HG02588 (cell line): ENCODE measurements at regions not wholly inside any gene's neighbourhood (a gene's known extent, or its start where the extent isn't known, plus 50 kb on each side); places are given as distances from the start of the nearest gene placed in this dataset.
"Not testable (repeated sequence)": the region's sequence is repeated elsewhere in the genome, so short reads cannot be mapped to it uniquely, and the experiment has no call there.

ENCODE experiments used
- ATAC-seq: cut with Tn5 transposase; IDR thresholded peaks from one replicate; pipeline ENCODE4 v1.9.1; 2021; ENCODE audit warnings: mild to moderate bottlenecking, moderate library complexity; ENCODE audit not compliant: unreplicated experiment

DNA sequence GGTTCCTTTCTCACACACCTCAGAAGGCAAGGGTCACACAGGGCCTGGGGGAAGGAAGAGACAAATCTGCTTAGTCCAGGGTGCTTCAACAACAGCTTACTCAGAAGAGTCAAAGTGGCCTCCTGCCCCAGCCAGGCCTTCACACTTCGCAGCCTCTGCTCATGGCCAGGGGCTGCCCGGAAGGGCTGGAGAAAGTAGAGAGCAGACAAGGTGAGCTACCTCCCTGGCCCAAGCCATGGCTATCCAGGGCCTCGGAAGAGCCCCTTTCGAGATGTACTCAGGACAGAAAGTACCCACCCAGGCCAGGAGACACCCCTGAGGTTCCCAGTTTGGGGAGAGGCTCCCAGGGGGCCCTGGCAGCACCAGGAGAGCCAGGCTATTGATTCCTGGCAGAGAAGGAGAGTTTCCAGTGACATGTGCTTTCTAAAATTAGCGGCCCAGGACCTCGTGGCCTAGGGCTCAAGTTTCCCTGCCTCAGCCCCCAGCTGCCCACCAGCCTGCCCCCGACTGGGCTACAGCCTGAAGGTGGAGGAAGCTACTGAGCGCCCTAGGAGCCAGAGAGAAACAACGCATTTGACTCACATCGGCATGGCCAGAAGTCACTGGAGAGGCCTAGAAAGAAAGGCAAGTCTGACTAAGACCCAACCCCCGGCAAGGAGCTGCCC, 533.2 kb downstream of the TP53TG3F start:
- not testable (repeated sequence) for ATAC-seq

DNA sequence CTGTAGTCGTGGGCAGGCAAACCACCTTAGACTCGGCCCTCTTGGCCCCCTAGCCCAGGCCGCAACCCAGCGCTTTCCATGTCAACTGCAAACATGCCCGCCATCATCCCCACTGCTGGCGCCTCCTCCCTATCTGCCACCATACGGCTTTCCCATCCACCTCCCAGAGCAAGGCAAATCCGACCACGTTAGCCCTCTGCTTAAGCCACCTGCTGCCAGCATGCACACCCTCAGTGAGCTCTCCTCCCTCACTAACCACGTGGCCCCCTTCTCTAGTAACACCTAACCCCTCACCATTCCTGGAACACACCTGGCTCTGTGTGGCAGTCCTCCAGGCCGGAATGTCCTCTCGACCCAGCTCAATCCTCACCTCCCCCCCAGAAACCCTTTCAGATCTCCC, 534.8 kb downstream of the TP53TG3F start:
- ATAC-seq, result not testable (repeated sequence)

DNA sequence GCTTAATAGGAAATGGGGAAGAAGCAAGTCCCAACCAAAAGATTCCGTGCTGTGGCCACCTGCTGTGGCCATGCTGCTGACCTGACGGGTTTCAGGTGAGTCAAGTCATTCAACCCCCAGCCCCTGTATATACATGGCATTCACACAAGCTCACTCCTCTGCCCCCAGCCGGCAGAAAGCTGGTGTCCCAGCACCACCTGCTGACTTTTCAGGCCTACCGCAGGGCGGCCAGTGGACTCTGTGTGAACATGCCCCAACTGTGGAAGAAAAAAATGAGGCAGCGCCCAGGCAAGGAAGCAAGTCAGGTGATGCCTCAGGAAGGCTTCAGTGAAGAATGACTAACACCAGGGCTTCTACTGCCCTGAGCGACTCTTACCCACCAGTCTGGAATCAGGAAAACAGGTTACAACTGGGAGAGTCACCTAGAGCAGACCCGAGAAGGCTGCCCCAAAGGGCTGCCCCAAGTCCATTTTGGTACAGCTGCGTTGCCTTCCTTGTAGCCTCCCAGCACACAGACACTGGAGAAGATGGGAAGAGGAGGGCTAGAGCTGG, 536.5 kb downstream of the TP53TG3F start:
- ATAC-seq, result not testable (repeated sequence)

DNA sequence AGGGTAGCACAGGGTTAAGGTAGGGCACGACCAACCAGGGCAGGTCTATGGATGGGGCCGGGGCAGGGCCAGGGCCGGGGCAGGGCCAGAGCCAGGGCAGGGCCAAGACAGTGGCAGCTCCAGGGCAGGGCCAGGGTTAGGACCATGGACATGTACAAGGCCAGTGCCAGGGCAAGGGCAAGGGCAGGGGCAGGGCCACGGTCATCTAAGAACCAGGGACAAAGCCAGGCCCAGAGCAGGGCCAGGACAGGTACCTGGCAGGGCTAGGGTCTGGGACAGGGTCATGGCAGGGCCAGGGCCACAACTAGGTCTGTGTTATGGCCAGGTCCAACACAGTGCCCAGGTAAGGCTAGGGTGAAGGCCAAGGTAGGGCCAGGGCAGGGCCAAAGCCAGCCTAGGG, 541.8 kb downstream of the TP53TG3F start:
- ATAC-seq, result not testable (repeated sequence)

DNA sequence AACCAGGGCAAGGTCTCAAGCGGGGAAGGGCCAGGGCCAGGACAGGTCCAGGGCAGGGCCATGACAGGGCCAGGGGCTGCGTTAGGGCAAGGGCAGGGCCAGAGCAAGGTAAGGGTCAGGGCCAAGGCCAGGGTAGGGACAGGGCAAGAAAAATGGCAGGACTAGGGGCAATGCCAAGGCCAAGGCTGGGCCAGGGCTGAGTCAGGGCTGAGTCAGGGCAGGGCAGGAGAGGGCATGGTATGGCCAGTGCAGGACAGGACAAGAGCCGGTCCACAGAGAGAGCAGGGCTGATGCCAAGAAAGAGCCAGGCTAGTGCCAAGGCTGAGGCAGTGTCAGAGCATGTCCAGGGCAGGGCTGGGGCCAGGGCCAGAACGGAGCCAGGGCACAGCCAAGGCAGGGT, 542.5 kb downstream of the TP53TG3F start:
- ATAC-seq, result not testable (repeated sequence)

DNA sequence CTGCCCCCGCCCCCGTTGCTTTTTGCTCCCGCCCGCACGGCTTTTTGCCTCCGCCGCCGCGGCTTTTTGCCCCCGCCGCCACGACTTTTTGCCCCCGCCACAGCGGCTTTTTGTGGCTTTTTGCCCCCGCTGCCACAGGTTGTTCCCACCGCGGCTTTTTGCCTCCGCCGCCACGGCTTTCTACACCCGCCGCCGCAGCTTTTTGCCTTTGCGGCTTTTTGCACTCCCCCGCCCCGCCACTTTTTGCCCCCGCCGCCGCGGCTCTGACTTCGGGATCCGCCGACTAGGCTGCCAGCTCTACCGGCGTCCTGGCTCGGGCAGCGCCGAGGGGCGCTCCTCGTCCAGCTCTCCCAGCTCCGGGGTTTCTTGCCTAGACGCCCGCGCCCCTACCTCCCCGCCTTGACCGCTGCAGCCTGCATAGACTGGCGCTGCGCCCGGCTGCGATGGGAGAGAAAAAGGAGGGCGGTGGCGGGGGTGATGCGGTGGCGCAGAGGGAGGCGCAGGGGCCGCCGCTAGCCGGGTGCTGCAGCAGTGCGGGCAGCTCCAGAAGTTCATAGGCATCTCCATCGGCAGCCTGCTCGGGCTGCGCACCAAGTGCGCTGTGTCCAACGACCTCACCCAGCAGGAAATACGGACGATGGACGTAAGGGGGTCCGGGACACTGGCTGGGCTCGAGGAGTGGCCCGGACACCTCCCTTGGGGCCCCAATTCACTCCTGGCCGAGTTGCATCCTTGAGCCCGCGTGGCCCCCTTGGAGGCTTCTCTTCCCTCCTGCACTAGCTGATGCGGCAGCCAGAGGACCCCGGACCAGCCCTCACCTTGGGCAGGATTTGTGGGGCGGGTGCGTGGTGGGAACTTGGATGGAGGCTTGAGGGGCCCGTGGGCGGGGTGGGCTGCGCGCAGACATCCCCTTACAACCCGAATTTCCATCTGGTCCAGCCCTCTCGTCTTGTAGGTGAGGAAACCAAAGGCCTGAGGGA, 555.7 kb downstream of the TP53TG3F start:
- not testable (repeated sequence) for ATAC-seq

DNA sequence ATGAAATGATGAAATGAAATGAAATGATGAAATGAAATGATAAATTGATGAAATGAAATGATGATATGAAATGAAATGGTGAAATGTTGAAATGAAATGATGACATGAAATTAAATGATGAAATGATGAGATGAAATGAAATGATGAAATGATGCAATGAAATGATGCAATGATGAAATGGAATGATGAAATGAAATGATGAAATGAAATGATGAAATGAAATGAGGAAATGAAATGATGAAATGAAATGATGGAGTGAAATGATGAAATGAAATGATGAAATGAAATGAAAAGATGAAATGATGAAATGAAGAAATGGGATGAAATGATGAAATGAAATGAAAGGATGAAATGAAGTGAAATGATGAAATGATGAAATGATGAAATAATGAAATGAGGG, 558.9 kb downstream of the TP53TG3F start:
- ATAC-seq, result not testable (repeated sequence)

DNA sequence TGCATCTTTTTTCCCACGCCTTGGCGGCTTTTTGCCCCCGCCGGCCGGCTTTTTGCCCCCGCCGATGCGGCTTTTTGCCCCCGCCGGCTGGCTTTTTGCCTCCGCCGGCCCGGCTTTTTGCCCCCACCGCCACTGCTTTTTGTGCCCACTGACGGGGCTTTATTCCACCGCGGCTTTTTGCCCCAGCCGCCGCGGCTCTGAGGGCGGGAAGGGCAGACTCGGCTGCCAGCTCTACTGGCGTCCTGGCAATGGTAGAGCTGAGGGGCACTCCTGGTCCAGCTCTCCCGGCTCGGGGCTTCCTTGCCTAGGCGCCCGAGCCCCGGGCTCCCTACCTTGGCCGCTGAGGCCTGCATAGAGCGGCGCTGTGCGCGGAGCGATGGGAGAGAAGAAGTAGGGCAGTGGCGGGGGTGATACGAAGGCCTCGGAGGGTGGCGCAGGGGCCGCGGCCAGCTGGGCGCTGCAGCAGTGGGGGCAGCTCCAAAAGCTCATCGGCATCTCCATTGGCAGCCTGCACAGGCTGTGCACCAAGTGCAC, 591.4 kb downstream of the TP53TG3F start:
- ATAC-seq, result no peak

DNA sequence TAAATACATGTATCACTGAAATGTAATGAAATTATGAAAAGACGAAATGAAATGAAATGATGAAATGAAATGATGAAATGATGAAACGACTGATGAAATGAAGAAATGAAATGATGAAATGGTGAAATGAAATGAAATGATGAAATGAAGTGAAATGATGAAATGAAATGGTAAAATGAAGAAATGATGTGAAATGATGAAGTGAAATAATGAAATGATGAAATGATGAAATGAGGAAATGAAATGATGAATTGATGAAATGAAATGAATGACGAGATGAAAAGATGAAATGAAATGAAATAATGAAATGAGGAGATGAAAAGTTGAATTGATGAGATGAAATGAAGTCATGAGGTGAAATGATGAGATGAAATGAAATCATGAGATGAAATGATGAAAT, 594.7 kb downstream of the TP53TG3F start:
- ATAC-seq, result no peak

DNA sequence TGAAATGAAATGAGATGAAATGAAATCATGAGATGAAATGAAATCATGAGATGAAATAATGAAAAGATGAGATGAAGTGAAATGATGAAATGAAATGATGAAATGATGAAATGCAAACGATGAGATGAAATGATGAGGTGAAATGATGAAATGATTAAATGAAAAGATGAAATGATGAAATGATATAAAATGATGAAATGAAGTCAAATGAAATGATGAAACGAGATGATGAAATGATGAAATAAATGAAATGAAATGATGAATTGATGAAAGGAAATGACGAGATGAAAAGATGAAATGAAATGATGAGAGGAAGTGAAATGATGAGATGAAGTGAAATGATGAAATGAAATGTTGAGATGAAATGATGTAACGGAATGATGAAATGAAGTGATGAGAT, 595.6 kb downstream of the TP53TG3F start:
- no peak for ATAC-seq

DNA sequence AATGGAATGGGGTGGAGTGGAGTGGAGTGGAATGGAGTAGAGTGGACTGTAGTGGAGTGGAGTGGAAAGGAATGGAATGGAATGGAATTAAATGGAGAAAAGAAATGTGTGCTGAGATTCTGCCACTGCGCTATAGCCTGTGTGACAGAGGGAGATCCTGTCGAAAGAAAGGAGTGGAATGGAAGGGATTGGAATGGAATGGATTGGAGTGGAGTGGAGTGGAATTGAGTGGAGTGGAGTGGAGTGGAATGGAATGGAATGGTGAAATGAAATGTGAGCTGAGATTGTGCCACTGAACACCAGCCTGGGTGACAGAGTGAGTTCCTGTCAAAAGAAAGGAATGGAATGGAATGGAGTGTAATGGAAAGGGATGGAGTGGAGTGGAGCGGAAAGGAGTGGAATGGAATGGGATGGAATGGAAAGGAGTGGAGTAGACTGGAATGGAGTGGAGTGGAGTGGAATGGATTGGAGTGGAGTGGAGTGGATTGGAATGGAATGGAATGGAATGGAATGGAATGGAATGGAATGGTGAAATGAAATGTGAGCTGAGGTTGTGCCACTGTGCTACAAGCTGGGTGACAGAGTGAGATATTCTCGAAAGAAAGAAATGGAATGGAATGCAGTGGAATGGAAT, 603.3 kb downstream of the TP53TG3F start:
- peak; percentile 54 for ATAC-seq

DNA sequence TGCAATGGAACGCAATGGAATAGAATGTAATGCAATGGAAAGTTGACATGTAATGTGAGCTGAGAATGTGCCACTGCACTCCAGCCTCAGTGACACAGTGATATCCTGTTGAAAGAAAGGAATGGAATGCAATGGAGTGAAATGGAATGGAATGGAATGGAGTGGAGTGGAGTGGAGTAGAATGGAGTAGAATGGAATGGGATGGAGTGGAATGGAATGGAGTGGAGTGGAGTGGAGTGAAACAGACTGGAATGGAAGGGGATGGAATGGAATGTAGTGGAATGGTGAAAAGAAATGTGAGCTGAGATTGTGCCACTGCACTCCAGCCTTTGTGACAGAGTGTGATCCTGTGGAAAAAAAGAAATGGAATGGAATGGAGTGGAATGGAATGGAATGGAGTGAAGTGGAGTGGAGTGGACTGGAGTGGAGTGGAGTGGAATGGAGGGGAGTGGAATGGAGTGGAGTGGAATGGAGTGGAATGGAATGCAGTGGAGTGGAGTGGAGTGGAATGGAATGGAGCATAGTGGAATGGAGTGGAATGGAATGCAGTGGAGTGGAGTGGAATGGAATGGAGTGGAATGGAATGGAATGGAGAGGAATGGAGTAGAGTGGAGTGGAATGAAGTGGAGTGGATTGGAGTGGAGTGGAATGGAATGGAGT, 604.2 kb downstream of the TP53TG3F start:
- ATAC-seq, result not testable (repeated sequence)

DNA sequence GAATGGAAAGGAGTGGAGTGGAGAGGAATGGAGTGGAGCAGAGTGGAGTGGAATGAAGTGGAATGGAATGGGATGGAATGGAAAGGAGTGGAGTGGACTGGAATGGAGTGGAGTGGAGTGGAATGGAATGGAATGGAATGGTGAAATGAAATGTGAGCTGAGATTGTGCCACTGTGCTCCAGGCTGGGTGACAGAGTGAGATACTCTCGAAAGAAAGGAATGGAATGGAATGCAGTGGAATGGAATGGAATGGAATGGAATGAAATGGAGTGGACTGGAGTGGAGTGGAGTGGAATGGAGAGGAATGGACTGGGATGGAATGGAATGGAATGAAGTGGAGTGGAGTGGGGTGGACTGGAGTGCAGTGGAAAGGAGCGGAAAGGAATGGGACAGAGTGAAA, 605.2 kb downstream of the TP53TG3F start:
- ATAC-seq, result not testable (repeated sequence)

DNA sequence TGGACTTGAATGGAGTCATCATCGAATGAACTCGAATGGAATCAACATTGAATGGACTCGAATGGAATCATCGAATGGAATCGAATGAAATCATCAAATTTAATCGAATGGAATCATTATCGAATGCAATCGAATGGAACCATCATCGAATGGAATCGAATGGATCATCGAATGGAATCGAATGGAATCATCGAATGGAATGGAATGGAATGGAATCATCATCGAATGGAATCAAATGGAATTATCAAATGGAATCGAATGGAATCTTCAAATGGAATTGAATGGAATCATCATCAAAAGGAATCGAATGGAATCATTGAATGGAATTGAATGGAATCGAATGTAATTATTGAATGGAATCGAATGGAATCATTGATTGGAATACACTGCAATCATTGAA, 610.3 kb downstream of the TP53TG3F start:
- ATAC-seq, result not testable (repeated sequence)

DNA sequence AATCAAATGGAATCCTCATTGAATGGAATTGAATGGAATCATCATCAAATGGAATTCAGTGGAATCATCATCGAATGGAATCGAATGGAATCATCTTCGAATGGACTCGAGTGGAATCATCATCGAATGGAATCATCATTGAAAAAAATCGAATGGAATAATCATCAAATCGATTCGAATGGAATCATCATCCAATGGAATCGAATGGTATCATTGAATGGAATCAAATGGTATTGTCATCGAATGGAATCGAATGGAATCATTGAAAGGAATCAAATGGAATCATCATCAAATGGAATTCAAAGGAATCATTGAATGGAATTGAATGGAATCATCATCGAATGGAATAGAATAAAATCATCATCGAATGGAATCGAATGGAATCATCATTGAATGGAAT, 619.3 kb downstream of the TP53TG3F start:
- no peak for ATAC-seq

DNA sequence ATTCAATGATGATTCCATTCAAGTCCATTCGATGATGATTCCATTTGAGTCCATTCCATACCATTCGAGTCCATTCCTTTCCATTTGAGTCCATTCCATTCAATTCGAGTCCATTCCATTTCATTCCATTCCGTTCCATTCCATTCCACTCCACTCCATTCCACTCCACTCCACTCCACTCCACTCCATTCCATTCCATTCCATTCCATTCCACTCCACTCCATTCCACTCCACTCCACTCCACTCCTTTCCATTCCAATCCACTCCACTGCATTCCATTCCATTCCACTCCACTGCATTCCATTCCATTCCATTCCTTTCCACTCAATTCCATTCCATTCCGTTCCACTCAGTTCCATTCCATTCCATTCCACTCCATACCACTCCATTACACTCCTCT, 625.6 kb downstream of the TP53TG3F start:
- not testable (repeated sequence) for ATAC-seq

DNA sequence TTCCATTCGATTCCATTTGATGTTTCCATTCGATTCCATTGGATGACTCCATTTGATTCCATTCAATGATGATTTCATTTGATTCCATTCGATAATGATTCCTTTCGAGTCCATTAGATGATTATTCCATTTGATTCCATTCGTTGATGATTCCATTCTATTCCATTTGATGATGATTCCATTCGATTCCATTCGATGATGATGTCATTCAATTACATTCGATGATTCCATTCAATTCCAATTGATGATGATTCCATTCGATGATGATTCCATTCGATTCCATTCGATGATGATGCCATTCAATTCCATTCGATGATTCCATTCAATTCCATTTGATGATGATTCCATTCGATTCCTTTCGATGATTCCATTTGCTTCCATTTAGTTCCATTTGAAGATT, 635.6 kb downstream of the TP53TG3F start:
- not testable (repeated sequence) for ATAC-seq

DNA sequence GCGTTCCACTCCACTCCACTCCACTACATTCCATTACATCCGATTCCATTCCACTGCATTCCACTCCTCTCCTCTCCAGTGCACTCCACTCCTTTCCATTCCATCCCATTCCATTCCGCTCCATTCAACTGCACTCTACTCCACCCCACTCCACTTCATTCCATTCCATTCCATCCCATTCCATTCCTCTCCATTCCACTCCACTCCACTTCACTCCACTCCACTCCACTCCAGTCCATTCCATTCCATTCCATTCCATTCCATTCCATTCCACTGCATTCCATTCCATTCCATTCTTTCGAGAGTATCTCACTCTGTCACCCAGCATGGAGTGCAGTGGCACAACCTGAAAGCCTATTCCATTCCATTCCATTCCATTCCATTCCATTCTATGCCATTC, 637.5 kb downstream of the TP53TG3F start:
- not testable (repeated sequence) for ATAC-seq

DNA sequence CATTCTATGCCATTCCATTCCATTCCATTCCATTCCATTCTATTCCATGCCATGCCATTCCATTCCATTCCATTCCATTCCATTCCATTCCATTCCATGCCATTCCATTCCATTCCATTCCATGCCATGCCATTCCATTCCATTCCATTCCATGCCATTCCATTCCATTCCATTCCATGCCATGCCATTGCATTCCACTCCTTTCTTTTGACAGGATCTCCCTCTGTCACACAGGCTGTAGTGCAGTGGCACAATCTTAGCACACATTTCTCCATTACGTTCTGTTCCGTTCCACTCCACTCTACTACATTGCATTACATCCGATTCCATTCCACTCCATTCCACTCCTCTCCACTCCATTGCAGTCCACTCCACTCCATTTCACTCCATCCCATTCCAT, 637.9 kb downstream of the TP53TG3F start:
- not testable (repeated sequence) for ATAC-seq

DNA sequence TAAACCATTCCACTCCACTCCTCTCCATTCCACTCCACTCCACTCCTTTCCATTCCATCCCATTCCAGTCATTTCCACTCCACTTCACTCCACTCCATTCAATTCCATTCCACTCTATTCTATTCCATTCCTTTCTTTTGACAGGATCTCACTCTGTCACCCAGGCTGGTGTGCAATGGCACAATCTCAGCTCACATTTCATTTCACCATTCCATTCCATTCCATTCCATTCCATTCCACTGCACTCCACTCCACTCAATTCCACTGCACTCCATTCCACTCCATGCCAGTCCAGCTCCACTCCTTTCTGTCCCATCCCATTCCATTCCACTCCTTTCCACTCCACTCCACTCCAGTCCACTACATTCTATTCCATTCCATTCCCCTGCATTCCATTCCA, 638.6 kb downstream of the TP53TG3F start:
- not testable (repeated sequence) for ATAC-seq
